ENCODE measurements at regions not wholly inside any gene's neighbourhood (a gene's known extent, or its start where the extent isn't known, plus 50 kb on each side); places are given as distances from the start of the nearest gene placed in this dataset.

- DNase-seq (ENCODE audit: low read depth), result no peak
These were observed 268.5 kb upstream of the EEF2KMT start for GRCh38 chr16:5366126-5366525.

- DNase-seq (ENCODE audit: low read depth), result no peak
These were observed 266.6 kb upstream of the EEF2KMT start for GRCh38 chr16:5364186-5364585.

- DNase-seq (ENCODE audit: low read depth), result no peak
These were observed 263.7 kb upstream of the EEF2KMT start for GRCh38 chr16:5361322-5361721.

- DNase-seq (ENCODE audit: low read depth), result no peak
These were observed 257.1 kb upstream of the EEF2KMT start for GRCh38 chr16:5354645-5355044.

GRCh38 chr16:5349670-5350517 is 252.3 kb upstream of the EEF2KMT start:
- no peak for DNase-seq (ENCODE audit: low read depth)

GRCh38 chr16:5349101-5349500 is 251.5 kb upstream of the EEF2KMT start:
- DNase-seq (ENCODE audit: low read depth), result no peak

GRCh38 chr16:5347561-5347960 is 250.0 kb upstream of the EEF2KMT start:
- DNase-seq (ENCODE audit: low read depth), result no peak

- no peak for DNase-seq (ENCODE audit: low read depth)
These were observed 239.3 kb upstream of the EEF2KMT start for GRCh38 chr16:5336941-5337340.

- no peak for DNase-seq (ENCODE audit: low read depth)
These were observed 236.4 kb upstream of the EEF2KMT start for GRCh38 chr16:5333991-5334390.

GRCh38 chr16:5333126-5333525 is 235.5 kb upstream of the EEF2KMT start:
- DNase-seq (ENCODE audit: low read depth), result no peak

- DNase-seq (ENCODE audit: low read depth), result no peak
These were observed 232.5 kb upstream of the EEF2KMT start for GRCh38 chr16:5330058-5330457.

GRCh38 chr16:5328546-5328945 is 231.0 kb upstream of the EEF2KMT start:
- no peak for DNase-seq (ENCODE audit: low read depth)

GRCh38 chr16:5326395-5326794 is 228.8 kb upstream of the EEF2KMT start:
- no peak for DNase-seq (ENCODE audit: low read depth)

- no peak for DNase-seq (ENCODE audit: low read depth)
These were observed 228.3 kb upstream of the EEF2KMT start for GRCh38 chr16:5325932-5326331.

GRCh38 chr16:5323284-5324141 is 225.9 kb upstream of the EEF2KMT start:
- no peak for DNase-seq (ENCODE audit: low read depth)

GRCh38 chr16:5321930-5322329 is 224.3 kb upstream of the EEF2KMT start:
- DNase-seq (ENCODE audit: low read depth), result no peak

- no peak for DNase-seq (ENCODE audit: low read depth)
These were observed 222.2 kb upstream of the EEF2KMT start for GRCh38 chr16:5319799-5320198.

GRCh38 chr16:5315914-5316313 is 218.3 kb upstream of the EEF2KMT start:
- no peak for DNase-seq (ENCODE audit: low read depth)

- DNase-seq (ENCODE audit: low read depth), result no peak
These were observed 216.8 kb upstream of the EEF2KMT start for GRCh38 chr16:5314377-5314776.

- no peak for DNase-seq (ENCODE audit: low read depth)
These were observed 212.5 kb upstream of the EEF2KMT start for GRCh38 chr16:5309946-5310611.

- DNase-seq (ENCODE audit: low read depth), result no peak
These were observed 207.4 kb upstream of the EEF2KMT start for GRCh38 chr16:5305023-5305422.

- DNase-seq (ENCODE audit: low read depth), result no peak
These were observed 204.9 kb upstream of the EEF2KMT start for GRCh38 chr16:5302372-5303114.

Measured in fibroblast of gingiva (primary cell).